ENCODE measurements at regions not wholly inside any gene's neighbourhood (a gene's known extent, or its start where the extent isn't known, plus 50 kb on each side); places are given as distances from the start of the nearest gene placed in this dataset.

DNA sequence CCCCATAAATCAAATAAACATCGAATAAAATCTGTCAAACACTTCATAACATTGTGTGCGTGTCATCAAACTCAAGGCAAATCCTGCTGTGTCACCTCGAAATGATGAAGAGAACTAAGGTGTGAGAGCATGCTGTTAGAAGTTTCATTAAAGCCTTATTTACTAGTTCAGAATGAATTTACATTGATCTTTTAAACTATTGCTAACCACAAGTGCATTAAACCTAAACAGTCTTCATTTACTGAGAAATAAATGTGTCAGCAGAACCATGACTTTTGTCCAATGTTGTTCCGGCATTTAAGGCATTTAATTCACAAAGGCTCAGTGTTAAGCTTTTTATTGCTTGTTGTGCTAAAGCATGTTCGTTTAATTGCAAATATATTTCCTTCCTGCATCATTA lies 474.4 kb downstream of the SETD4 start:
- TF ChIP-seq, protein P1, sequence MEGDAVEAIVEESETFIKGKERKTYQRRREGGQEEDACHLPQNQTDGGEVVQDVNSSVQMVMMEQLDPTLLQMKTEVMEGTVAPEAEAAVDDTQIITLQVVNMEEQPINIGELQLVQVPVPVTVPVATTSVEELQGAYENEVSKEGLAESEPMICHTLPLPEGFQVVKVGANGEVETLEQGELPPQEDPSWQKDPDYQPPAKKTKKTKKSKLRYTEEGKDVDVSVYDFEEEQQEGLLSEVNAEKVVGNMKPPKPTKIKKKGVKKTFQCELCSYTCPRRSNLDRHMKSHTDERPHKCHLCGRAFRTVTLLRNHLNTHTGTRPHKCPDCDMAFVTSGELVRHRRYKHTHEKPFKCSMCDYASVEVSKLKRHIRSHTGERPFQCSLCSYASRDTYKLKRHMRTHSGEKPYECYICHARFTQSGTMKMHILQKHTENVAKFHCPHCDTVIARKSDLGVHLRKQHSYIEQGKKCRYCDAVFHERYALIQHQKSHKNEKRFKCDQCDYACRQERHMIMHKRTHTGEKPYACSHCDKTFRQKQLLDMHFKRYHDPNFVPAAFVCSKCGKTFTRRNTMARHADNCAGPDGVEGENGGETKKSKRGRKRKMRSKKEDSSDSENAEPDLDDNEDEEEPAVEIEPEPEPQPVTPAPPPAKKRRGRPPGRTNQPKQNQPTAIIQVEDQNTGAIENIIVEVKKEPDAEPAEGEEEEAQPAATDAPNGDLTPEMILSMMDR (IDR thresholded peaks at IDR 0.05; ENCODE audit: low read depth, low read length, poor library complexity, severe bottlenecking), result no peak
- TF ChIP-seq EZH2phosphoT487 (IDR thresholded peaks at IDR 0.05; ENCODE audit: borderline replicate concordance, low read length), result no peak

All from DOHH2 (cell line).